ENCODE measurements at regions not wholly inside any gene's neighbourhood (a gene's known extent, or its start where the extent isn't known, plus 50 kb on each side); places are given as distances from the start of the nearest gene placed in this dataset.

DNA sequence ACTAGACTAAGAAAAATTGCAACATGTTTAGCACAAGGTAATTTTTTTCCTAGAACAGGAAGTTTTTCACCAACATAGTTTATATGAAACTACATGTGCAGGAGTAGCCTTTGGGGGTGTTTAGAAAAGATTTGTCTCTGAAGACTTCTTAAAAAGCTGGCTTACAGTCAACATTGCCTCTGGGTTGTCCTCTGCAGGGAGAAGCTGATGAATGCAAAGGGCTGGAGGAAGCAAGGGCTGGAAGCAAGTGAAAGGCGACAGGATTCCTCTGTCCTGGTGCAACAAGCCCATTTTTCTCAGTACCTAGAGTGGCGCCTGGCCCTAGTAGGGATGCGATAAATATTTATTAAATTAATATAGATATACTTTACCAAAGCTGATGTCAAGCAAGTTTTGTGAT is 180.3 kb upstream of the LCORL start:
- Histone ChIP-seq H3K27ac (ENCODE audit: low read length) (no peak overlapping the region), H3K4me3 (ENCODE audit: low read depth in 2 of 2, low read length in 2 of 2) (no peak overlapping the region), H3K27me3 (ENCODE audit: control insufficient read depth, insufficient read depth, low read length) (no peaks in the 10 kb centered on the region), H3K4me1 (ENCODE audit: control insufficient read depth, insufficient read depth, low read length) (no peaks in the 10 kb centered on the region), H3K36me3 (ENCODE audit: control insufficient read depth, insufficient read depth, low read length) (no peaks in the 10 kb centered on the region), H3K9me3 (ENCODE audit: control insufficient read depth, insufficient read depth, low read depth, low read length) (no peaks in the 10 kb centered on the region)
- DNase-seq (ENCODE audit: low read depth, low spot score) = no peak
- in situ Hi-C loops (cut with HindIII; ENCODE audit: low pct_unique_long_range_greater_than_20kb, low sequenced_read_pairs) = no loop called here
- no peak for ATAC-seq
- TF ChIP-seq TCF7L2 (IDR thresholded peaks at IDR 0.05; ENCODE audit: low read depth, low read length) (no peak), SIN3A (IDR thresholded peaks at IDR 0.05; ENCODE audit: borderline replicate concordance, insufficient read depth, low read depth, low read length) (no peak), POLR2AphosphoS5 (IDR thresholded peaks at IDR 0.05; ENCODE audit: low read depth, low read length) (no peak)
- TF ChIP-seq, protein P1, sequence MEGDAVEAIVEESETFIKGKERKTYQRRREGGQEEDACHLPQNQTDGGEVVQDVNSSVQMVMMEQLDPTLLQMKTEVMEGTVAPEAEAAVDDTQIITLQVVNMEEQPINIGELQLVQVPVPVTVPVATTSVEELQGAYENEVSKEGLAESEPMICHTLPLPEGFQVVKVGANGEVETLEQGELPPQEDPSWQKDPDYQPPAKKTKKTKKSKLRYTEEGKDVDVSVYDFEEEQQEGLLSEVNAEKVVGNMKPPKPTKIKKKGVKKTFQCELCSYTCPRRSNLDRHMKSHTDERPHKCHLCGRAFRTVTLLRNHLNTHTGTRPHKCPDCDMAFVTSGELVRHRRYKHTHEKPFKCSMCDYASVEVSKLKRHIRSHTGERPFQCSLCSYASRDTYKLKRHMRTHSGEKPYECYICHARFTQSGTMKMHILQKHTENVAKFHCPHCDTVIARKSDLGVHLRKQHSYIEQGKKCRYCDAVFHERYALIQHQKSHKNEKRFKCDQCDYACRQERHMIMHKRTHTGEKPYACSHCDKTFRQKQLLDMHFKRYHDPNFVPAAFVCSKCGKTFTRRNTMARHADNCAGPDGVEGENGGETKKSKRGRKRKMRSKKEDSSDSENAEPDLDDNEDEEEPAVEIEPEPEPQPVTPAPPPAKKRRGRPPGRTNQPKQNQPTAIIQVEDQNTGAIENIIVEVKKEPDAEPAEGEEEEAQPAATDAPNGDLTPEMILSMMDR (IDR thresholded peaks at IDR 0.05) = no peak
- TF ChIP-seq, protein P2, sequence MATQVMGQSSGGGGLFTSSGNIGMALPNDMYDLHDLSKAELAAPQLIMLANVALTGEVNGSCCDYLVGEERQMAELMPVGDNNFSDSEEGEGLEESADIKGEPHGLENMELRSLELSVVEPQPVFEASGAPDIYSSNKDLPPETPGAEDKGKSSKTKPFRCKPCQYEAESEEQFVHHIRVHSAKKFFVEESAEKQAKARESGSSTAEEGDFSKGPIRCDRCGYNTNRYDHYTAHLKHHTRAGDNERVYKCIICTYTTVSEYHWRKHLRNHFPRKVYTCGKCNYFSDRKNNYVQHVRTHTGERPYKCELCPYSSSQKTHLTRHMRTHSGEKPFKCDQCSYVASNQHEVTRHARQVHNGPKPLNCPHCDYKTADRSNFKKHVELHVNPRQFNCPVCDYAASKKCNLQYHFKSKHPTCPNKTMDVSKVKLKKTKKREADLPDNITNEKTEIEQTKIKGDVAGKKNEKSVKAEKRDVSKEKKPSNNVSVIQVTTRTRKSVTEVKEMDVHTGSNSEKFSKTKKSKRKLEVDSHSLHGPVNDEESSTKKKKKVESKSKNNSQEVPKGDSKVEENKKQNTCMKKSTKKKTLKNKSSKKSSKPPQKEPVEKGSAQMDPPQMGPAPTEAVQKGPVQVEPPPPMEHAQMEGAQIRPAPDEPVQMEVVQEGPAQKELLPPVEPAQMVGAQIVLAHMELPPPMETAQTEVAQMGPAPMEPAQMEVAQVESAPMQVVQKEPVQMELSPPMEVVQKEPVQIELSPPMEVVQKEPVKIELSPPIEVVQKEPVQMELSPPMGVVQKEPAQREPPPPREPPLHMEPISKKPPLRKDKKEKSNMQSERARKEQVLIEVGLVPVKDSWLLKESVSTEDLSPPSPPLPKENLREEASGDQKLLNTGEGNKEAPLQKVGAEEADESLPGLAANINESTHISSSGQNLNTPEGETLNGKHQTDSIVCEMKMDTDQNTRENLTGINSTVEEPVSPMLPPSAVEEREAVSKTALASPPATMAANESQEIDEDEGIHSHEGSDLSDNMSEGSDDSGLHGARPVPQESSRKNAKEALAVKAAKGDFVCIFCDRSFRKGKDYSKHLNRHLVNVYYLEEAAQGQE (IDR thresholded peaks at IDR 0.05; ENCODE audit: insufficient read depth in 1 of 2, low read depth in 2 of 2, low read length in 1 of 2) = no peak
- no TSS peak for BruUV-seq (replicated peaks)
- CTCF ChIA-PET = no interaction called here
- intact Hi-C loops (cut with micrococcal nuclease; ENCODE audit: unreplicated experiment) = no loop called here
- POLR2A ChIA-PET = no interaction called here

DNA sequence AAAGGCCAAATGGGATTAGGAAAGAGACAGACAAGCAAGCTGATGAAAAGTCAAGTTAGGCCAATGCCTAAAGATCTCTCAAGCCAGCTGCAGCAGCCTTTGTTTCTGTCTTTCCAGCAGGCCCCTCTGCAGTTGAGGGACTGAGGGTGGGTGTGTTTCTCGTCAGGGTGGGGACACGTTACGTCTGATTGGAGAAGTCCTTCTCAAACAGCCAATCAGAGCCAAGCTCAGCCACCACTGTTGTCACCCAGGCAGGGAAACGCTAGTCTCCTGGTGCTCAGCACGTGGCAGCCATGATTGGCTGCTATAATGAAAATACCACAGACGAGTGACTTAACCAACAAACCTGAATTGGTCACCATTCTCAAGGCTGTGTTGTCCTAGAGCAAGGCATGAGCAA is 177.1 kb upstream of the LCORL start:
- no TSS peak for BruUV-seq (replicated peaks)
- ChIA-PET POLR2A (no interaction called here), CTCF (no interaction called here)
- in situ Hi-C loops (cut with HindIII; ENCODE audit: low pct_unique_long_range_greater_than_20kb, low sequenced_read_pairs) (no loop called here), intact Hi-C loops (cut with micrococcal nuclease; ENCODE audit: unreplicated experiment) (no loop called here)
- ATAC-seq (no peak), DNase-seq (ENCODE audit: low read depth, low spot score) (no peak)
- no peaks in the 10 kb centered on the region for H3K4me1 ChIP-seq (ENCODE audit: control insufficient read depth, insufficient read depth, low read length)
- no peak overlapping the region for H3K27ac ChIP-seq (ENCODE audit: low read length)
- H3K9me3 ChIP-seq (ENCODE audit: control insufficient read depth, insufficient read depth, low read depth, low read length) = no peaks in the 10 kb centered on the region
- TF ChIP-seq TCF7L2 (IDR thresholded peaks at IDR 0.05; ENCODE audit: low read depth, low read length) (no peak), SIN3A (IDR thresholded peaks at IDR 0.05; ENCODE audit: borderline replicate concordance, insufficient read depth, low read depth, low read length) (no peak), POLR2AphosphoS5 (IDR thresholded peaks at IDR 0.05; ENCODE audit: low read depth, low read length) (no peak)
- TF ChIP-seq, protein P1 (IDR thresholded peaks at IDR 0.05) = no peak
- TF ChIP-seq, protein P2 (IDR thresholded peaks at IDR 0.05; ENCODE audit: insufficient read depth in 1 of 2, low read depth in 2 of 2, low read length in 1 of 2) = no peak
- H3K4me3 ChIP-seq (ENCODE audit: low read depth in 2 of 2, low read length in 2 of 2) = no peak overlapping the region
- H3K27me3 ChIP-seq (ENCODE audit: control insufficient read depth, insufficient read depth, low read length) = no peaks in the 10 kb centered on the region
- no peaks in the 10 kb centered on the region for H3K36me3 ChIP-seq (ENCODE audit: control insufficient read depth, insufficient read depth, low read length)

All from Panc1 (cell line).